Ovary (tissue), 7 donors: ENCODE measurements at regions not wholly inside any gene's neighbourhood (a gene's known extent, or its start where the extent isn't known, plus 50 kb on each side); places are given as distances from the start of the nearest gene placed in this dataset.

Experiments
- DNase-seq, 5 donors: peaks; one replicate each; pipeline ENCODE4 v3.0.0-alpha.2; 2019 to 2020
- H3K27ac ChIP-seq, 2 donors: fragments of 200-600 bp; one replicate each; pipeline versions ENCODE4 v1.5.1 to v1.8.0; 2019 to 2022
- H3K27me3 ChIP-seq: fragments of 200-600 bp; one replicate; pipeline ENCODE4 v1.8.0; 2022
- H3K36me3 ChIP-seq: fragments of 200-600 bp; sonication (generic); one replicate; pipeline ENCODE4 v1.5.1; 2019
- H3K4me1 ChIP-seq: one replicate; pipeline ENCODE4 v1.8.1; 2013; ENCODE audit warnings: mild to moderate bottlenecking, moderate library complexity; ENCODE audit not compliant: insufficient read depth
- H3K4me3 ChIP-seq: fragments of 200-600 bp; sonication (generic); one replicate; pipeline ENCODE4 v1.5.1; 2017
- H3K9me3 ChIP-seq, 2 donors: fragments of 200-600 bp in 1 of 2; sonication (generic) in 1 of 2; one replicate each; pipeline versions ENCODE4 v1.5.1 to v1.8.1; 2013 to 2019; ENCODE audit warnings: mild to moderate bottlenecking in 1 of 2, moderate library complexity in 1 of 2
- CTCF ChIP-seq, 3 donors: fragments of 450-650 bp in 2 of 3; fragments of 200-600 bp in 1 of 3; IDR thresholded peaks; one replicate each; pipeline versions ENCODE4 v1.5.1 to v1.8.0; 2016 to 2022; ENCODE audit warnings: antibody characterized with exemption in 3 of 3, mild to moderate bottlenecking in 1 of 3
- EP300 ChIP-seq: sonication (generic); formaldehyde crosslinking; IDR thresholded peaks from one replicate; pipeline ENCODE4 v1.6.1; 2017; ENCODE audit warnings: antibody characterized with exemption
- POLR2A ChIP-seq: fragments of 450-650 bp; IDR thresholded peaks from one replicate; pipeline ENCODE4 v1.6.1; 2017; ENCODE audit warnings: antibody characterized with exemption, mild to moderate bottlenecking, moderate library complexity
- WGBS, 3 donors: extraction: QIAGEN DNeasy Blood & Tissue Kit in 1 of 3; methylation state at CpG; one replicate each; pipeline versions ENCODE4 v1.1.5 to v1.1.7; 2013 to 2017; 5-methylcytosine and 5-hydroxymethylcytosine counted together
- intact Hi-C, 4 donors: fragments of 100-400 bp; cut with DNase I; formaldehyde crosslinking; loops; one replicate each; pipeline versions ENCODE4 v1.11.0 to v1.15.1; 2022 to 2023
- donor health status: DM: no; HTN: no; CAD: no; lungs with moderate emphysema.
- donor health status: DM: no; HTN: no; CAD: no.
- donor health status: Bipolar disorder and iron deficiency.
- donor health status: DM: no; HTN: no; CAD: no.
- donor health status: DM: yes; HTN: yes; CAD: no.

DNA sequence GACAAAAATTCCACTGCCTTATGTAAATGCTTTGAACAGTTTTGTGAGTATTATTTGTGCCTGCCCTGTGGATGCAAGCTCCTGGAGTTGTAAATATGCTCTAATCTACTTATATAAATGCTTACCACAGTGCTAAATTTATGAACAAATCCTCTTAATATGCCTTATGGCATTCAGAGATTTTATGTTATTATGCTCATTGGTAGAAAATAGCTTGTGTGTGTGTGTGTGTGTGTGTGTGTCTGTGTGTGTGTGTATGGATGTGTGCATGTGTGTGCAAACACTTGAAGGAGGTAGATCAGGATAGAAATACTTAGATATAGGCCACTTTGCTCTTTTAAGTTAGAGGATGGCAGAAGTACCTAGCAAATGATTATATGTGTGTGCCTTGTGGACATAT lies 253.9 kb downstream of the TAF11L14 start:
- intact Hi-C loops, result no loop called here
- DNase-seq, result no peak
- no peaks in the 10 kb centered on the region for H3K27me3 ChIP-seq
- no peak overlapping the region for H3K27ac ChIP-seq
- no peaks in the 10 kb centered on the region for H3K36me3 ChIP-seq
- H3K4me1 ChIP-seq, result no peaks in the 10 kb centered on the region
- TF ChIP-seq EP300 (no peak), CTCF (IDR thresholded peaks at IDR 0.05) (no peak)
- H3K4me3 ChIP-seq, result no peak overlapping the region
- no peaks in the 10 kb centered on the region for H3K9me3 ChIP-seq

GRCh38 chr5:17890501-17890900 lies 256.2 kb downstream of the TAF11L14 start:
- TF ChIP-seq EP300 (no peak), POLR2A (no peak), CTCF (IDR thresholded peaks at IDR 0.05) (no peak)
- Histone ChIP-seq H3K9me3 (no peaks in the 10 kb centered on the region), H3K27ac (no peak overlapping the region), H3K4me3 (no peak overlapping the region), H3K27me3 (no peaks in the 10 kb centered on the region), H3K4me1 (no peaks in the 10 kb centered on the region), H3K36me3 (no peaks in the 10 kb centered on the region)
- 71 to 79% (median 71%) methylated on average over 3 of the region's 3 CpGs for WGBS, 3 donors
- no peak for DNase-seq
- intact Hi-C loops, result no loop called here

DNA sequence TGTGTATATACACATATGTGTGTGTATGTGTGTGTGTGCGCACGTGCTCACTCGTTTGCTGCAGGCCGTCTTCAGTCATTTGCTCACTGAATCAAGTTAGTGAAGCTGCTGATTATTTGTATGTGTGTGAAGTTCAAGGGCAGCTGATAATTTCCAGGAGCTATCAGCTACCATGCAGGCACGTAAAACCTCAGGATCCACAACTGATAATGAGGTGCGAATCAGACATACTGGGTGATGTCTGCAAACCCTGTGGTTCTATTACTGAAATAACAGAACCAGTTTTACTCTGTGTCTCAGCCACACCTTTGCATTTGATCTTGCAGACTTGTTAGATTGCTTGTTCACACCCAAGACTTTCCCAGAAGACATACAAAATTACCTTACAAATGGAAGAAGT lies 257.6 kb downstream of the TAF11L14 start:
- Histone ChIP-seq H3K4me1 (no peaks in the 10 kb centered on the region), H3K9me3 (no peaks in the 10 kb centered on the region), H3K4me3 (no peak overlapping the region), H3K27ac (no peak overlapping the region), H3K36me3 (no peaks in the 10 kb centered on the region), H3K27me3 (no peaks in the 10 kb centered on the region)
- intact Hi-C loops, result no loop called here
- 50 to 71% (median 58%) methylated on average over 6 of the region's 6 CpGs for WGBS, 3 donors
- TF ChIP-seq POLR2A, result no peak
- no peak for TF ChIP-seq CTCF (IDR thresholded peaks at IDR 0.05)
- no peak for TF ChIP-seq EP300
- DNase-seq, result no peak

- no peaks in the 10 kb centered on the region for H3K27me3 ChIP-seq
- H3K9me3 ChIP-seq, result no peaks in the 10 kb centered on the region
- no peaks in the 10 kb centered on the region for H3K36me3 ChIP-seq
- no peak for DNase-seq
- H3K4me3 ChIP-seq, result no peak overlapping the region
- no peaks in the 10 kb centered on the region for H3K4me1 ChIP-seq
- no peak overlapping the region for H3K27ac ChIP-seq
- 91 to 98% (median 92%) methylated on average over 3 of the region's 3 CpGs for WGBS, 3 donors
- TF ChIP-seq EP300, result no peak
- intact Hi-C loops, result no loop called here
Measured at GRCh38 chr5:17893026-17893635, 258.9 kb downstream of the TAF11L14 start.

GRCh38 chr5:17895288-17896033 lies 261.2 kb downstream of the TAF11L14 start:
- intact Hi-C loops, result no loop called here
- no peak for TF ChIP-seq POLR2A
- no peak for TF ChIP-seq EP300

More at GRCh38 chr5:17895288-17896033, 261.2 kb downstream of the TAF11L14 start:
- Histone ChIP-seq H3K9me3 (no peaks in the 10 kb centered on the region), H3K36me3 (no peaks in the 10 kb centered on the region), H3K4me1 (no peaks in the 10 kb centered on the region), H3K27me3 (no peaks in the 10 kb centered on the region), H3K27ac (no peak overlapping the region), H3K4me3 (no peak overlapping the region)
- 76 to 79% (median 77%) methylated on average over 4 of the region's 4 CpGs for WGBS, 3 donors
- DNase-seq, result no peak
